ENCODE measurements at regions not wholly inside any gene's neighbourhood (a gene's known extent, or its start where the extent isn't known, plus 50 kb on each side); places are given as distances from the start of the nearest gene placed in this dataset.

- no peak for TF ChIP-seq POLR2A (IDR thresholded peaks at IDR 0.05)
- no peak for TF ChIP-seq CTCF (IDR thresholded peaks at IDR 0.05)
Observed at GRCh38 chr6:165184192-165184979, 125.0 kb downstream of the C6orf118 start.
